ENCODE measurements at regions not wholly inside any gene's neighbourhood (a gene's known extent, or its start where the extent isn't known, plus 50 kb on each side); places are given as distances from the start of the nearest gene placed in this dataset.

DNA sequence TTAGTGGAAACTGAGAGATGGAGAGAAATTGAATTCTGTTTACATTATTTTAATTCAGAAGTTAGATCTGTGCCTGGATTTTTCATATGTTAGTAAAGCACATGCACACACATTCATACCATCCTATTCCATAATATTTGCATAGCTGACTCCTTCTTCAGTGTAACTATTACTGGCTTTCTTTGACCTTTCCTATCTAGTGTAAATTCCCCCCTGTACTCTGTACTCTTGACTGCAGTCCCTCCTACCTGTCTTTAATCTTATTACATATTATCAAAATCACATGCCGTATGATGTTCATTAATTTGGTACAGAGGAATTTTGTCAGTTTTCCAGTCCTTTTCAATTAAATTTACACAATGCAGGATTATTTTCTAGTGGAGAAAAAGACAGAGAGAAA lies 417.0 kb upstream of the SOX5 start:
- no peak overlapping the region for H3K27ac ChIP-seq (ENCODE audit: control insufficient read depth, insufficient read depth, low read length)
- no peak for FAIRE-seq
- no peaks in the 10 kb centered on the region for H3K9me1 ChIP-seq (ENCODE audit: control insufficient read depth, extremely low read depth, insufficient read depth, low read length)
- TF ChIP-seq EZH2 (IDR thresholded peaks at IDR 0.05; ENCODE audit: low read length): no peak
- TF ChIP-seq, protein P1, sequence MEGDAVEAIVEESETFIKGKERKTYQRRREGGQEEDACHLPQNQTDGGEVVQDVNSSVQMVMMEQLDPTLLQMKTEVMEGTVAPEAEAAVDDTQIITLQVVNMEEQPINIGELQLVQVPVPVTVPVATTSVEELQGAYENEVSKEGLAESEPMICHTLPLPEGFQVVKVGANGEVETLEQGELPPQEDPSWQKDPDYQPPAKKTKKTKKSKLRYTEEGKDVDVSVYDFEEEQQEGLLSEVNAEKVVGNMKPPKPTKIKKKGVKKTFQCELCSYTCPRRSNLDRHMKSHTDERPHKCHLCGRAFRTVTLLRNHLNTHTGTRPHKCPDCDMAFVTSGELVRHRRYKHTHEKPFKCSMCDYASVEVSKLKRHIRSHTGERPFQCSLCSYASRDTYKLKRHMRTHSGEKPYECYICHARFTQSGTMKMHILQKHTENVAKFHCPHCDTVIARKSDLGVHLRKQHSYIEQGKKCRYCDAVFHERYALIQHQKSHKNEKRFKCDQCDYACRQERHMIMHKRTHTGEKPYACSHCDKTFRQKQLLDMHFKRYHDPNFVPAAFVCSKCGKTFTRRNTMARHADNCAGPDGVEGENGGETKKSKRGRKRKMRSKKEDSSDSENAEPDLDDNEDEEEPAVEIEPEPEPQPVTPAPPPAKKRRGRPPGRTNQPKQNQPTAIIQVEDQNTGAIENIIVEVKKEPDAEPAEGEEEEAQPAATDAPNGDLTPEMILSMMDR (optimal IDR thresholded peaks at IDR 0.05 in 1 of 3, IDR thresholded peaks at IDR 0.05 in 1 of 3, conservative IDR thresholded peaks at IDR 0.05 in 1 of 3; ENCODE audit: extremely low read depth in 1 of 3, insufficient read depth in 2 of 3, low read length in 3 of 3): no peak
- no peaks in the 10 kb centered on the region for H3K27me3 ChIP-seq (ENCODE audit: control insufficient read depth, extremely low read depth, insufficient read depth, low read length)
- no peaks in the 10 kb centered on the region for H3K9me3 ChIP-seq (ENCODE audit: control insufficient read depth, low read depth, low read length)
- H3K4me3 ChIP-seq (ENCODE audit: control insufficient read depth in 2 of 3, extremely low read depth in 1 of 3, insufficient read depth in 2 of 3, low read depth in 1 of 3, low read length in 3 of 3): no peak overlapping the region
- H3K9ac ChIP-seq (ENCODE audit: control insufficient read depth, extremely low read depth, insufficient read depth, low read length): no peak overlapping the region
- no peak overlapping the region for H2AFZ ChIP-seq (ENCODE audit: control insufficient read depth, low read length)
- H3K4me1 ChIP-seq (ENCODE audit: control insufficient read depth, extremely low read depth, insufficient read depth, low read length): no peaks in the 10 kb centered on the region
- dilution Hi-C loops (cut with MboI; ENCODE audit: extremely low pct_ligation_motif_present, low sequenced_read_pairs): no loop called here
- no peaks in the 10 kb centered on the region for H3K36me3 ChIP-seq (ENCODE audit: control insufficient read depth in 2 of 2, extremely low read depth in 1 of 2, insufficient read depth in 2 of 2, low read length in 2 of 2)
- H3K4me2 ChIP-seq (ENCODE audit: control insufficient read depth, extremely low read depth, insufficient read depth, low read depth, low read length): no peak overlapping the region
- H3K79me2 ChIP-seq (ENCODE audit: control insufficient read depth, insufficient read depth, low read length): no peaks in the 10 kb centered on the region
- DNase-seq (ENCODE audit: low read depth, low spot score): no peak
- H4K20me1 ChIP-seq (ENCODE audit: control insufficient read depth, extremely low read depth, insufficient read depth, low read length): no peaks in the 10 kb centered on the region

DNA sequence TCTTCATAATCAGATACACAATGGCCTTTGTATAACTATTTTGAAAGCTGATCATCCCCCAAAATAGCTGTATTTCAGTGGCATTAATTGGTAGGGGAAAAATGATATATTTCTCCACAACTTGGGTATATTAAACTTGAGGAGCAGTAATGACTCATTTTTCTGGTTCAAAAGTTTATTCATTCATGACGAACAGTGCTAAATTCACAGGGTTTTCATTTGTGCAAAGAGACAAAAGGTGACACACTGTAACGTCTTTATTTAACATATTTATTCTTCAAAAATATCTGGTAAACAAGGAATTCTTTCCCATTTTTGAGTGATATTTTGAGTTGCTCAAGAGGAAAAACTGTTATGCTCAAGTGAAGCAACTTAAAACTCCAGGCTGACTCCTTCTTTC lies 415.5 kb upstream of the SOX5 start:
- Histone ChIP-seq H3K79me2 (ENCODE audit: control insufficient read depth, insufficient read depth, low read length) (no peaks in the 10 kb centered on the region), H3K4me2 (ENCODE audit: control insufficient read depth, extremely low read depth, insufficient read depth, low read depth, low read length) (no peak overlapping the region), H3K4me1 (ENCODE audit: control insufficient read depth, extremely low read depth, insufficient read depth, low read length) (no peaks in the 10 kb centered on the region), H3K27ac (ENCODE audit: control insufficient read depth, insufficient read depth, low read length) (no peak overlapping the region), H3K9me1 (ENCODE audit: control insufficient read depth, extremely low read depth, insufficient read depth, low read length) (no peaks in the 10 kb centered on the region), H4K20me1 (ENCODE audit: control insufficient read depth, extremely low read depth, insufficient read depth, low read length) (no peaks in the 10 kb centered on the region), H3K9me3 (ENCODE audit: control insufficient read depth, low read depth, low read length) (no peaks in the 10 kb centered on the region), H3K9ac (ENCODE audit: control insufficient read depth, extremely low read depth, insufficient read depth, low read length) (no peak overlapping the region), H3K27me3 (ENCODE audit: control insufficient read depth, extremely low read depth, insufficient read depth, low read length) (no peaks in the 10 kb centered on the region), H2AFZ (ENCODE audit: control insufficient read depth, low read length) (no peak overlapping the region), H3K36me3 (ENCODE audit: control insufficient read depth in 2 of 2, extremely low read depth in 1 of 2, insufficient read depth in 2 of 2, low read length in 2 of 2) (no peaks in the 10 kb centered on the region), H3K4me3 (ENCODE audit: control insufficient read depth in 2 of 3, extremely low read depth in 1 of 3, insufficient read depth in 2 of 3, low read depth in 1 of 3, low read length in 3 of 3) (no peak overlapping the region)
- no peak for DNase-seq (ENCODE audit: low read depth, low spot score)
- TF ChIP-seq, protein P1 (optimal IDR thresholded peaks at IDR 0.05 in 1 of 3, IDR thresholded peaks at IDR 0.05 in 1 of 3, conservative IDR thresholded peaks at IDR 0.05 in 1 of 3; ENCODE audit: extremely low read depth in 1 of 3, insufficient read depth in 2 of 3, low read length in 3 of 3): no peak
- TF ChIP-seq EZH2 (IDR thresholded peaks at IDR 0.05; ENCODE audit: low read length): no peak
- FAIRE-seq: no peak
- dilution Hi-C loops (cut with MboI; ENCODE audit: extremely low pct_ligation_motif_present, low sequenced_read_pairs): no loop called here

Measured in keratinocyte (primary cell).